H1 (cell line): ENCODE measurements at regions not wholly inside any gene's neighbourhood (a gene's known extent, or its start where the extent isn't known, plus 50 kb on each side); places are given as distances from the start of the nearest gene placed in this dataset.

Source experiments
- CHD7 ChIP-seq: fragments of 300-600 bp; sonication (generic); IDR thresholded peaks from 2 replicates; pipeline ENCODE4 v1.7.1; 2012; ENCODE audit warnings: low read length, moderate library complexity, mild to moderate bottlenecking, inconsistent platforms; ENCODE audit not compliant: insufficient replicate concordance
- EGR1 ChIP-seq: IDR thresholded peaks from 2 replicates; pipeline ENCODE4 v1.6.1; 2011; ENCODE audit warnings: low read depth, low read length, borderline replicate concordance

GRCh38 chr1:238279694-238280380, 389.1 kb upstream of the ZP4 start (continued):
- TF ChIP-seq CHD7 (no peak), EGR1 (no peak)
